Osteoblast (primary cell): ENCODE measurements at regions not wholly inside any gene's neighbourhood (a gene's known extent, or its start where the extent isn't known, plus 50 kb on each side); places are given as distances from the start of the nearest gene placed in this dataset.
"Not testable (repeated sequence)": the region's sequence is repeated elsewhere in the genome, so short reads cannot be mapped to it uniquely, and the experiment has no call there.

Experiments used
- DNase-seq: peaks from one replicate; pipeline ENCODE4 v3.0.0; 2011; ENCODE audit warnings: low spot score, mixed read lengths; ENCODE audit not compliant: insufficient read length; ENCODE audit errors: missing footprints
- H2AFZ ChIP-seq: 2 replicates; pipeline ENCODE4 v1.6.0; 2011; ENCODE audit warnings: mild to moderate bottlenecking, low read length
- H3K27ac ChIP-seq: 2 replicates; pipeline ENCODE4 v1.5.1; 2011; ENCODE audit warnings: mild to moderate bottlenecking, low read depth, low read length, moderate library complexity
- H3K27me3 ChIP-seq: 2 replicates; pipeline ENCODE4 v1.6.0; 2012; ENCODE audit warnings: mild to moderate bottlenecking, control low read depth, inconsistent platforms, low read length, moderate library complexity; ENCODE audit not compliant: insufficient read depth
- H3K36me3 ChIP-seq: 2 replicates; pipeline ENCODE4 v1.5.1; 2011; ENCODE audit warnings: mild to moderate bottlenecking, low read length, control low read depth, moderate library complexity; ENCODE audit not compliant: insufficient read depth
- H3K4me1 ChIP-seq: 2 replicates; pipeline ENCODE4 v1.5.1; 2011; ENCODE audit warnings: mild to moderate bottlenecking, low read length, control low read depth, moderate library complexity; ENCODE audit not compliant: insufficient read depth
- H3K4me2 ChIP-seq: 2 replicates; pipeline ENCODE4 v1.6.0; 2011; ENCODE audit warnings: mild to moderate bottlenecking, low read length; ENCODE audit not compliant: insufficient read depth
- H3K4me3 ChIP-seq: fragments of 200-600 bp; sonication (generic); 3 replicates; pipeline ENCODE4 v1.5.1; 2012; ENCODE audit warnings: mild to moderate bottlenecking, low read length, inconsistent platforms; ENCODE audit not compliant: insufficient read depth
- H3K79me2 ChIP-seq: 2 replicates; pipeline ENCODE4 v1.6.0; 2012; ENCODE audit warnings: mild to moderate bottlenecking, low read length, control low read depth, inconsistent platforms; ENCODE audit not compliant: insufficient read depth
- H3K9me3 ChIP-seq: 2 replicates; pipeline ENCODE4 v1.5.1; 2011; ENCODE audit warnings: low read depth, low read length, control low read depth
- H4K20me1 ChIP-seq: 2 replicates; pipeline ENCODE4 v1.6.0; 2012; ENCODE audit warnings: mild to moderate bottlenecking, low read length, control low read depth; ENCODE audit not compliant: insufficient read depth
- CTCF ChIP-seq: IDR thresholded peaks from 2 replicates; pipeline ENCODE4 v1.5.1; 2011; ENCODE audit warnings: mild to moderate bottlenecking, low read depth, low read length, moderate library complexity; ENCODE audit errors: extremely low read depth

GRCh38 chr5:40121236-40121635 is 558.5 kb upstream of the PTGER4 start:
- peaks cover 10% of the 10 kb centered on the region for H3K9me3 ChIP-seq
- no peak overlapping the region for H3K27ac ChIP-seq
- DNase-seq = no peak
- H3K79me2 ChIP-seq = no peaks in the 10 kb centered on the region
- H2AFZ ChIP-seq = no peak overlapping the region
- no peaks in the 10 kb centered on the region for H3K36me3 ChIP-seq
- no peak overlapping the region for H3K4me2 ChIP-seq
- no peaks in the 10 kb centered on the region for H4K20me1 ChIP-seq
- no peak overlapping the region for H3K4me3 ChIP-seq
- H3K27me3 ChIP-seq = no peaks in the 10 kb centered on the region
- TF ChIP-seq CTCF = no peak
- no peaks in the 10 kb centered on the region for H3K4me1 ChIP-seq

GRCh38 chr5:40112875-40113274 is 566.8 kb upstream of the PTGER4 start:
- Histone ChIP-seq H3K27me3 (no peaks in the 10 kb centered on the region), H4K20me1 (no peaks in the 10 kb centered on the region), H3K4me3 (no peak overlapping the region), H3K36me3 (no peaks in the 10 kb centered on the region), H3K79me2 (no peaks in the 10 kb centered on the region), H2AFZ (no peak overlapping the region), H3K9me3 (no peaks in the 10 kb centered on the region), H3K4me2 (no peak overlapping the region), H3K4me1 (peaks cover 26% of the 10 kb centered on the region), H3K27ac (no peak overlapping the region)
- TF ChIP-seq CTCF = no peak
- DNase-seq = peak; percentile 18

- not testable (repeated sequence) for H3K36me3 ChIP-seq, H2AFZ ChIP-seq, H3K4me3 ChIP-seq, H3K9me3 ChIP-seq, H3K79me2 ChIP-seq, DNase-seq, H4K20me1 ChIP-seq, H3K4me2 ChIP-seq, H3K27ac ChIP-seq, H3K27me3 ChIP-seq
- H3K4me1 ChIP-seq = peaks cover 26% of the 10 kb centered on the region
These were observed 568.7 kb upstream of the PTGER4 start for GRCh38 chr5:40111036-40111435.

GRCh38 chr5:40108764-40109390 is 570.8 kb upstream of the PTGER4 start:
- not testable (repeated sequence) for H3K79me2 ChIP-seq, H3K4me2 ChIP-seq, H3K36me3 ChIP-seq, H2AFZ ChIP-seq, H3K4me3 ChIP-seq, H3K27ac ChIP-seq, H3K27me3 ChIP-seq, H3K9me3 ChIP-seq, H4K20me1 ChIP-seq, DNase-seq
- peaks cover 21% of the 10 kb centered on the region for H3K4me1 ChIP-seq

- not testable (repeated sequence) for DNase-seq, H3K9me3 ChIP-seq, H4K20me1 ChIP-seq, H3K36me3 ChIP-seq, H2AFZ ChIP-seq, H3K4me2 ChIP-seq, H3K27ac ChIP-seq, H3K4me3 ChIP-seq, H3K79me2 ChIP-seq, H3K27me3 ChIP-seq
- peaks cover 19% of the 10 kb centered on the region for H3K4me1 ChIP-seq
These were observed 571.9 kb upstream of the PTGER4 start for GRCh38 chr5:40107786-40108185.
